ENCODE measurements at regions not wholly inside any gene's neighbourhood (a gene's known extent, or its start where the extent isn't known, plus 50 kb on each side); places are given as distances from the start of the nearest gene placed in this dataset.
"Not testable (repeated sequence)": the region's sequence is repeated elsewhere in the genome, so short reads cannot be mapped to it uniquely, and the experiment has no call there.

DNA sequence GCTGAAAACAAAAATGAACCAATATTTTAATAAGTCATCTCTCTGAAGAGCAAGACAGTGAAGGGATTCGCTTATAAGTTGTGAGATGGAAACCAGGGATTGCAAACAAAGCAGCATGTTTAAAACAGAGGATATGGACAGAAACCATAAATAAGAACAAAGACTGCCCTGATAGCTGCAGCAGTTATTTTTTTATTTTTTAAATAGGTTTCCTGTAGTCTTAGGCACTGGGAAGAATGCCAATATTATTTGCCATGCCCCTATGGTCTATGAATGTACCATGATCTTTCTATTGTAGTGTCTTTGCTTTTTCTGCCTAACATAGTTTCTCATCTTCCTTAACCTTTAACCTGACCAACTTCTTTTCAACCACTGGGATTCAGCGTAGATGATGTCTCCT lies 1334.0 kb upstream of the NRXN1 start:
- DNase-seq: no peak

DNA sequence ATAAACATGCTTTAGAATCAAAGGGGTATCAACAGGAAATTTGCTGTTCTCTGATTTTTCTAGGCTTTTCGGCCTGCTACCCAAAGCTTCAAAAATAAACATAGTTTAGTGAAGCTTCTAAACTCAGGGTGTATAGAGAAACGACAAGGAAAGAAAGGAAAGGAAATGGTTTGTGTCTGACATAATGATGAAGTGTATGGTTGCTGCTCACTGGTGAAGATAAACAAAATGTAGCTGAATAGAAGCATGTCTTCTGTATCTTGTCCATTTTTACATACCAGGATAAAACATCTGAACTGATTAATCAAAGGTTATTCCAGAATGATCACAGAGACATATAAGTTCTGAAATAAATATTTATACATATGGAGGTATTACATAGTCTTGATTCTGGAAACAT lies 1324.6 kb upstream of the NRXN1 start:
- DNase-seq: no peak

DNA sequence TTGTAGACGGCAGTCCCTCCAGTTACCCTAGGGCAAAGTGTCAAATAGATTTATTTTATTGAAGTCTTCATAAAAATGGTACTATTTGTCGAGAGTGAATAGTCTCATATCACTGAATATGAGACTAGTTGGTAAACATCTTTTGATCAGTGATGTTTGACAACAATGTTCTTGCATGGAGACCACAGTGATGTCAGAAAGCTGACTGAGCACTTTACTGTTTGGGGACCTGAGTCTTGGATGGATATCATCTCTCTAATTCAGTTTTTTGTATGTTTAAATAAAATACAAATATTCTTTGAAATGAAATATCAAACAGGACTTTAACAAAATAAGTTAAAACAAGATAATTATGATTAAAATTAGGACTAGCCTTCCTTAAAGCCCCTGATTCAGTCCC lies 1315.4 kb upstream of the NRXN1 start:
- DNase-seq: no peak

DNA sequence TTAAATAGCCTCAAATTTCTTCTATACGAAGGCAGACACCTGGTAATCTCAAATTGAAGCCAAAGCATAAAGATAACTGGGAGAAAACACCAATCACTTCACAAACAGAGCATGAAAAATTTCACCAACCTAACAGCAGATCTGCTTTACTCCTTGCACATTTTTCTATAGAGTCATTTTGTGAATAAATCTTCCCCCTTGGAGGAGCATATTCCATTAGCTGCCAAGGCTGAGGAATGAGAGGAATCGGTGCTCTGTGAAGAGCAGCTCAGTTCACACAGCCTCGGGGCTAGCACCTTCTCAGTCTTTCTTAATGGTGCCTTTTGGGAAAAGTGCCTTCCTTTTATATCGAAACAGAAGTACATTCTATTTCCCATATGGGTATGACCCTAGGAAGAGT lies 1313.7 kb upstream of the NRXN1 start:
- no peak for DNase-seq

- DNase-seq: no peak
These were observed 1313.2 kb upstream of the NRXN1 start for GRCh38 chr2:52345082-52345481.

DNA sequence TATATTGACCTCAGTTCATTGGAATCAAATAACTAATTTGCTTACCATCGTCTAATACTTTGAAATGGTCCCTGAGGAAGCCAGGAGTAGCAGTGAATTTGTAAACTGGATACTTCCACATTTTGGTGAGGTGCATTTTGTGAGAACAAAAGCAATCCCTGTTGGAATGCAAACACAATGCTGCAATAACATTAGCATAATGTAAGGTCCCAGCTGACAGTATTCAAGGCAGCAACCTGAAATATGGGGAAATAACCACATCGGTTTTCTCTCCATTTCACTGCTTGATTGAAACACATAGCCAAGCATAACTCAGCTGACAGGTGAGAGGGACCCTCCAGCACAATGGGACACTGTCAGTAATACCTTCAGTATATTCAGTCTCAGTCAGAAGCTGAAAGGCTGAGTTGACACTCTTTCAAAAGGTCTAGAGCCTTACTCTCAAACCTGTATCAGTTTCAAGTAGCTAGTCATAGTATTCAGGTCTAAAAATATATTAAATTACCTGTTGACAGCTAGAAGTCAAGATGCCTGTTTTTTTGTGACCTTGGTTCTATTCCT lies 1311.9 kb upstream of the NRXN1 start:
- no peak for DNase-seq

DNA sequence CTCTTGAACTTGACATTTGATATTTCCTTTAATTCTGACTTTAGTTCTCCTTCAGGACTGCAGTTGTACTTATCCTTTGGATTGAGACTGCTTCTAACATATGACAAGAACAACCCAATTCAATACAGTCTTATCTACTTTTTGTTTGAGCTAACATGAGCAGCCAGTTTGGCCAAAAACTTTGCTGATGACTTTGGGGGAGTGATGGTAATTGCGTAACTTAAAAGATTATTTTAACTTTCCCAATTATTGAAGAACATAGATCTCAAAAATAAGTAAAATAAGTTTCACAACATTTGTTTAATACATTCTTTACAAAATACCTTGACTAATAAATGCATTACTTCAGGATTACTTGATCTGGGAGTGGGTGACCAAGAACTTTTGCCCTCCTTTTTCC lies 1311.1 kb upstream of the NRXN1 start:
- no peak for DNase-seq

GRCh38 chr2:52342458-52342857 lies 1310.5 kb upstream of the NRXN1 start:
- no peak for DNase-seq

- DNase-seq: no peak
These were observed 1309.8 kb upstream of the NRXN1 start for GRCh38 chr2:52341732-52342131.

- no peak for DNase-seq
These were observed 1308.2 kb upstream of the NRXN1 start for GRCh38 chr2:52340171-52340570.

DNA sequence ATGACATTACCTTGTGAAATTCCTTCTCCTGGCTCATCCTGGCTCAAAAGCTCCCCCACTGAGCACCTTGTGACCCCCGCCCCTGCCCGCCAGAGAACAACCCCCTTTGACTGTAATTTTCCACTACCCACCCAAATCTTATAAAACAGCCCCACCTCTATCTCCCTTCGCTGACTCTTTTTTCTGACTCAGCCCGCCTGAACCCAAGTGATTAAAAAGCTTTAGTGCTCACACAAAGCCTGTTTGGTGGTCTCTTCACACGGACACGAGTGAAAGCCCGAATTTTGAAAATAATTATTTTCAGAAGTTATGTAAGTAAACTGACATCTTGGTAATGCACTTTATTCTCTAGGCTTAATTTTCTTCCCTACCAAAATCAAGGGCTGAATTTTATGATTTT lies 1305.9 kb upstream of the NRXN1 start:
- DNase-seq: not testable (repeated sequence)

- DNase-seq: no peak
These were observed 1305.0 kb upstream of the NRXN1 start for GRCh38 chr2:52336951-52337350.

- DNase-seq: no peak
These were observed 1303.8 kb upstream of the NRXN1 start for GRCh38 chr2:52335727-52336126.

GRCh38 chr2:52334185-52334584 lies 1302.3 kb upstream of the NRXN1 start:
- DNase-seq: no peak

DNA sequence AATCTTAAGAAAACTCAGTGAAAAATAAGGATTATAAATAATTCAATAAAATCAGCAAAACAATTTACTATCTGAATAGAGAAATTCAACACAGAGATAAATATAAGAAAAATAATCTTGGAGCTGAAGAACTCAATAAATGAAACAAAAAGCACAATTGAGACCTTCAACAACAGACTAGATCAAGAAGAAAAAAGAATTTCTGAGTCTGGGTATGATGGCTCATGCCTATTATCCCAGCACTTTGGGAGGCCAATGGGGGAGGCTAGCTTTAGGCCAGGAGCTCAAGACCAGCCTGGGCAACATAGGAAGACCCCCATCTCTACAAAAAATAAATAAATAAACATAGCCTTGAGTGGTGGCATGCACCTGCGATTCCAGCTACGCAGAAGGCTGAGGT lies 1295.7 kb upstream of the NRXN1 start:
- DNase-seq: no peak

- DNase-seq: no peak
These were observed 1282.3 kb upstream of the NRXN1 start for GRCh38 chr2:52314231-52314630.

GRCh38 chr2:52312486-52312885 lies 1280.6 kb upstream of the NRXN1 start:
- DNase-seq: no peak

DNA sequence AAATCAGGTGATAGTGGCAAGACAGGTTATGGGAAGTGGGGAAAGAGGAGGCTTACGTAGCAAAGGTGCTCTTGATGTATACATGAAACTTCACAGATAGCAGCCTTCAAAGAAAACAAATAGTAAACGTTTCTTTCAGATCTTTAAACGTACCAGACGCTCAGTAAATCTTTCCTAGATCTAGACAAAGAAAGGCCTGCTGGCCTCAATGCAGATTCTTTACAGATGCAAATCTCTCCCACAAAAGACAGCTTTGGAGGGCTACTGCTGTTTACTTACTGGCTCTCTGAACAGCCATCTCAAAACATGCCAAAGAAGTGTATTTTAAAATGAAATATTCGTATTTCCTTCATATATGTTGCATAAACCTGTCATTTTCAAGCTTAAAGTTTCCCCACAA lies 1279.9 kb upstream of the NRXN1 start:
- no peak for DNase-seq

DNA sequence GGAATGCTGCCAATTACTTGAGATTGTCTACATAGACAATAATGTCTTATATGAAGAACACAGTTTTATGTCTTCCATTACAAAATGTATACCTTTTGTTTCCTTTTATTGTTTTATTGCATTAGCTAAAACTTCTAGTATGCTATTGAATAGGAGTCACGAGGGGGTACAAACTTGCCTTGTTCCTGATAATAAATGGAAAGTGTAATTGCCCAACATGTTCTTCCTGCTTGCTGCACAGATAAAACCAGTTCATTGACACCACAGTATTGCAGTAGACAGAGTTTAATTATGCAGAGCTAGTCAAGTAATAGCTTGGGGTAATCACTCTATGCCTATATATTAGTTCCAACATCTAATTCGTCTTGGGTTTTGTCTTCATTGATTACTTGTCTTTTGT lies 1276.2 kb upstream of the NRXN1 start:
- no peak for DNase-seq

DNA sequence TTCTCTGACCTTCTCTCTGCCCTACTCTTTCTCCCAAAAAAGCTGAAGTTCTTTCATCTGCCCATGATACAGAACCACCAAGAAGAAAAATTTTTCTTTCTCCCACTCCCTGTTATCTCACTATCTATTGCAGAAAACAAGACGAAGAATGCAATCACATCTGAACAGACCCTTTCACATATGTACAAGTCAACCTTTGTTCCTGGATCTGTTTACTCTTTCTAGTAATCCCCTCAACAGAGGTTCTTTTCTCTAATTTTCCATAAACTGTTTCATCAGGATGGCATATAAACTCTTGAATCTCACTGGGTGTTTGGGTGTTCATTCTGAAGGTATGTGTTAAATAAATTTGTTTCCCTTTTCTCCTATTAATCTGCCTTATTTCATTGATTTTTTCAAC lies 1262.7 kb upstream of the NRXN1 start:
- no peak for DNase-seq

DNA sequence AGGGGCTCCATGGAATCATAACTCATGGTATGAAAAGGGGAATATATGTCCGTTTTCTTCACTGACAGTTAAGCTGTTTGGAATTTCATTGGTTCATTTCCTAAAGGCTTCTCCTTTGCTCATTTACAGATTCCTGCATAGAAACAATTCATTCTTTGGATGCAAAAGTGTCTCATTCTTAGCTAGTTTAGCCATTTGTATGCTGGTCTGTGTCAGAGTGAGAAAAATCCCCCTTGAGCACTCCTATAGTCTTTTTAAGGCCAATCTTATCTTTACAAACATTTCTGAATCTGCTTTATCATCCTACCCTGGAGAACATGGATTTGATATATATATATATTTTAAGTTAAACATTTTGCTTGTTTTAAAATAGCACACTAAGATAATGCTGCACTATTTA lies 1260.9 kb upstream of the NRXN1 start:
- DNase-seq: no peak

DNA sequence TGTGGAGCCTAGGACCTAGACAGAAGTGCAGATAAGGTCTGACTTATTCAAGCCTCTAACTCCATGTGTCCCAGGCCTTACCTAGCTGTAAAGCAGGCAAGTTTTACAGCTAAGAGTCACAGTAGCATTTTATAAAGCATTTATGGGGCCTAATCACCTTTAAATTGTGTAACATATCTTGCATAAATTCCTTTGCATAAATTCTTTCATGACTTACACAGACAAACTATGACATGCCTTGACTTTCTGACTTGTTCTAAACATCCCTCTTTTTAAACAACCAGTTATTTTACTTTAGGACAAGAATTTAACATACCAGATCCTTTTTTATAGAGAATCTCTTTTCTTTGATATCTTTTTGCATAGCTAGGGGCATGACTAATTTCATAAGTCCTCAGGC lies 1257.8 kb upstream of the NRXN1 start:
- DNase-seq: no peak

DNA sequence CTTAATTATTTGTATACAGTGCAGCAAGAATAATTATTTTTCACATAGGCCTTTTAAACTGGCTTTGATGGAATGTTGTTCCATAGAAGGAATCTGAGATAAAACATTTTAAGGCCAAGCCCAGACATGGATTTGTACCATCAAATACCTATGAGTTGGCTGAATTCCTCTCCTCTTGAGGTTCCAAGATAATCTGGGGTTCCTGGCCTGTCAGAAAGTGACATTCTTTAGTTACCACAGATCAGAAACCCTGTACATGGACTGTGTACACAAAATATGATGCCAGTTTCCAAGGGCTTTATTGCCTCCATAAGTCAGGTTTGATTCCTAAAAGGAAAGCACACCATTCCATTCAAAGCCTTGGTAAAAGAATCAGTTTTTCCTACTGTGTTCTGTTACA lies 1256.7 kb upstream of the NRXN1 start:
- no peak for DNase-seq

DNA sequence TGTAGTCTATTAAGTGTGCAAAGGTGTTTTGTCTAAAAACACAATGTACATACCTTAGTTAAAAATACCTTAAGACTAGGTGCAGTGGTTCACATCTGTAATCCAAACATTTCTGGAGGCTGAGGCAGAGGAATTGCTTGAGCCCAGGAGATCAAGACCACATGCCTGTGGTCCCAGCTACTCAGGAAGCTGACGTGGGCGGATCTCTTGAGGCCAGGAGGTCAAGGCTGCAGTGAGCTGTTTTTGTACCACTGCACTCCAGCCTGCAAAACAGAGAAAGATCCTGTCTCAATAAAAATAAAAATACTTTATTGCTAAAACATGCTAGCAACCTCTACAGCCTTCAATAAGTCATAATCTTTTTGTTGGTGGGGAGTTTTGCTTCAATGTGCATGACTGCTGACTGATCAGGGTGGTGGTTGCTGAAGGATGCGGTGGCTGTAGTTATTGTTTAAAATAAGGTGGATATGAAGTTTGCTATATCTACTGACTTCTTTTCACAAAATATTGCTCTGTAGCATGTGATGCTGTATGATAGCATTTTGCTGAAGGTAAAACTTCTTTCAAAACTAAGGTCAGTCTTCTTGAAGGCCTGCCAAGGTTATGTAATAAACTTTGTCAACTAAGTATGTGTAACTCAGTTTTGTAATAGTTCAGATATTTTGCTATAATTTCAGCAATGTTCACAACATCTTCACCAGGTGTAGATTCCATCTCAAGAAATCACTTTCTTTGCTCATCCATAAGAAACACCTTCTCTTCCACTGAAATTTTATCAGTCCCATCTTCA lies 1238.0 kb upstream of the NRXN1 start:
- no peak for DNase-seq

GRCh38 chr2:52264911-52265310 lies 1233.0 kb upstream of the NRXN1 start:
- no peak for DNase-seq
